H1 (cell line): ENCODE measurements at regions not wholly inside any gene's neighbourhood (a gene's known extent, or its start where the extent isn't known, plus 50 kb on each side); places are given as distances from the start of the nearest gene placed in this dataset.

Source experiments
- CTCF ChIA-PET: fragments of 300-600 bp; sonication (Branson Sonifier 250); formaldehyde crosslinking; loops from one replicate; lab custom pipeline; 2021; ENCODE audit not compliant: partially characterized antibody; lab: Charles Lee
- POLR2A ChIA-PET: fragments of 300-600 bp; sonication (Branson Sonifier 250); formaldehyde crosslinking; loops from one replicate; lab custom pipeline; 2021; ENCODE audit warnings: inconsistent platforms; ENCODE audit not compliant: partially characterized antibody; lab: Charles Lee
- DNase-seq, 2 experiments: peaks; one replicate each; pipeline versions ENCODE4 v3.0.0 to v3.0.0-alpha.2; 2010 to 2022; ENCODE audit warnings: low spot score in 2 of 2, low read depth in 1 of 2, mixed read lengths in 1 of 2
- FAIRE-seq: peaks from 2 replicates; lab custom pipeline; 2011; peaks lifted over from hg19 to GRCh38; lab: Jason Lieb, UNC
- H2AFZ ChIP-seq: 2 replicates; pipeline ENCODE4 v1.8.1; 2012; ENCODE audit warnings: low read length, inconsistent platforms
- H2AK5ac ChIP-seq: 2 replicates; pipeline ENCODE4 v1.6.1; 2013; ENCODE audit warnings: low read depth, low read length
- H2BK120ac ChIP-seq: replicated peaks from 2 replicates; pipeline ENCODE3; 2013; ENCODE audit warnings: low read depth, low read length, inconsistent platforms
- H2BK12ac ChIP-seq: 2 replicates; pipeline ENCODE4 v1.6.1; 2013; ENCODE audit warnings: low read depth, low read length
- H2BK15ac ChIP-seq: 2 replicates; pipeline ENCODE4 v1.6.1; 2013; ENCODE audit warnings: low read length
- H2BK20ac ChIP-seq: 2 replicates; pipeline ENCODE4 v1.6.1; 2013; ENCODE audit warnings: low read length
- H2BK5ac ChIP-seq: 2 replicates; pipeline ENCODE4 v1.6.1; 2013; ENCODE audit warnings: low read depth, low read length
- H3K14ac ChIP-seq: 2 replicates; pipeline ENCODE4 v1.6.1; 2013; ENCODE audit warnings: inconsistent platforms; ENCODE audit not compliant: insufficient read length
- H3K18ac ChIP-seq: 2 replicates; pipeline ENCODE4 v1.6.1; 2013; ENCODE audit warnings: low read length; ENCODE audit errors: extremely low read depth
- H3K23ac ChIP-seq: 2 replicates; pipeline ENCODE4 v1.6.1; 2013; ENCODE audit warnings: inconsistent platforms; ENCODE audit not compliant: insufficient read length
- H3K23me2 ChIP-seq: 2 replicates; pipeline ENCODE4 v1.6.1; 2013; ENCODE audit warnings: low read depth, low read length
- H3K27ac ChIP-seq: 2 replicates; pipeline ENCODE4 v1.6.1; 2011; ENCODE audit warnings: low read depth, low read length, inconsistent platforms
- H3K27me3 ChIP-seq, 4 experiments: replicated peaks in 1 of 4; 1 replicate in 1 of 4; 2 replicates in 3 of 4; pipeline versions ENCODE4 v1.6.1 to v1.8.1; 2011 to 2013; ENCODE audit warnings: low read length in 3 of 4, mild to moderate bottlenecking in 3 of 4, inconsistent platforms in 2 of 4, mixed read lengths in 2 of 4, moderate library complexity in 1 of 4; ENCODE audit not compliant: control insufficient read depth in 3 of 4, insufficient read depth in 3 of 4; ENCODE audit errors: extremely low read depth in 1 of 4
- H3K36me3 ChIP-seq, 4 experiments: 2 replicates each; pipeline versions ENCODE4 v1.6.1 to v1.8.1; 2011 to 2013; ENCODE audit warnings: mild to moderate bottlenecking in 4 of 4, low read length in 3 of 4, moderate library complexity in 2 of 4, control low read depth in 1 of 4, inconsistent platforms in 1 of 4; ENCODE audit not compliant: insufficient read depth in 4 of 4, control insufficient read depth in 2 of 4
- H3K4ac ChIP-seq: replicated peaks from 2 replicates; pipeline ENCODE3; 2013; ENCODE audit warnings: low read length, low read depth, mixed read lengths, inconsistent platforms; ENCODE audit not compliant: insufficient read length
- H3K4me1 ChIP-seq, 4 experiments: replicated peaks in 1 of 4; 1 replicate in 1 of 4; 2 replicates in 3 of 4; pipeline versions ENCODE4 v1.6.1 to v1.8.1; 2011 to 2013; ENCODE audit warnings: low read length in 3 of 4, inconsistent platforms in 2 of 4, mixed read lengths in 1 of 4; ENCODE audit not compliant: insufficient read depth in 4 of 4, control insufficient read depth in 3 of 4
- H3K4me2 ChIP-seq, 2 experiments: 2 replicates each; pipeline versions ENCODE4 v1.6.1 to v1.8.1; 2011 to 2013; ENCODE audit warnings: low read depth in 2 of 2, low read length in 2 of 2, control low read depth in 1 of 2, inconsistent platforms in 1 of 2, mild to moderate bottlenecking in 1 of 2; ENCODE audit not compliant: insufficient read depth in 1 of 2
- H3K4me3 ChIP-seq, 4 experiments: fragments of 200-600, 300-600 bp in 1 of 4; sonication (generic), shearing (Covaris generic), sonication (Bioruptor Twin) in 1 of 4; 2 replicates each; pipeline versions ENCODE4 v1.5.1 to v1.8.1; 2011 to 2016; ENCODE audit warnings: low read length in 4 of 4, low read depth in 3 of 4, control low read depth in 2 of 4, inconsistent platforms in 2 of 4, mild to moderate bottlenecking in 2 of 4, mixed read lengths in 1 of 4, moderate library complexity in 1 of 4; ENCODE audit not compliant: insufficient read depth in 2 of 4; ENCODE audit errors: extremely low read depth in 1 of 4
- H3K56ac ChIP-seq: replicated peaks from 2 replicates; pipeline ENCODE3; 2013; ENCODE audit warnings: low read depth, mild to moderate bottlenecking, mixed read lengths, low read length, inconsistent platforms; ENCODE audit not compliant: insufficient read length
- H3K79me1 ChIP-seq: 2 replicates; pipeline ENCODE4 v1.6.1; 2013; ENCODE audit warnings: low read depth, low read length, control low read depth
- H3K79me2 ChIP-seq, 2 experiments: 2 replicates each; pipeline versions ENCODE4 v1.6.1 to v1.8.1; 2012 to 2013; ENCODE audit warnings: low read length in 2 of 2, mild to moderate bottlenecking in 2 of 2, inconsistent platforms in 1 of 2; ENCODE audit not compliant: insufficient read depth in 2 of 2, control insufficient read depth in 1 of 2
- H3K9ac ChIP-seq, 4 experiments: replicated peaks in 1 of 4; 1 replicate in 1 of 4; 2 replicates in 3 of 4; pipeline versions ENCODE4 v1.6.1 to v1.8.1; 2011 to 2013; ENCODE audit warnings: low read depth in 3 of 4, low read length in 3 of 4, control low read depth in 2 of 4, mild to moderate bottlenecking in 2 of 4, moderate library complexity in 2 of 4, inconsistent platforms in 1 of 4; ENCODE audit errors: extremely low read depth in 1 of 4
- H3K9me3 ChIP-seq, 2 experiments: 2 replicates each; pipeline versions ENCODE4 v1.6.1 to v1.8.1; 2012 to 2013; ENCODE audit warnings: mild to moderate bottlenecking in 2 of 2, moderate library complexity in 2 of 2, control low read depth in 1 of 2, inconsistent platforms in 1 of 2, low read depth in 1 of 2, low read length in 1 of 2, mixed read lengths in 1 of 2; ENCODE audit not compliant: insufficient read depth in 2 of 2
- H4K20me1 ChIP-seq, 2 experiments: replicated peaks in 1 of 2; 2 replicates each; pipeline versions ENCODE3 to v1.8.1; 2011 to 2013; ENCODE audit warnings: inconsistent platforms in 2 of 2, low read length in 2 of 2, mild to moderate bottlenecking in 1 of 2; ENCODE audit not compliant: insufficient read depth in 2 of 2, control insufficient read depth in 1 of 2
- H4K5ac ChIP-seq: 2 replicates; pipeline ENCODE4 v1.6.1; 2013; ENCODE audit warnings: low read length, low read depth, mixed read lengths, inconsistent platforms; ENCODE audit not compliant: insufficient read length
- H4K8ac ChIP-seq: 2 replicates; pipeline ENCODE4 v1.8.0; 2013; ENCODE audit warnings: mild to moderate bottlenecking, moderate library complexity, low read length, inconsistent platforms; ENCODE audit not compliant: insufficient read depth; ENCODE audit errors: extremely low read depth
- H4K91ac ChIP-seq: replicated peaks from 2 replicates; pipeline ENCODE3; 2013; ENCODE audit warnings: low read length, mixed read lengths, inconsistent platforms; ENCODE audit not compliant: insufficient read length
- CREB1 ChIP-seq: IDR thresholded peaks from 2 replicates; pipeline ENCODE4 v1.6.1; 2012; ENCODE audit warnings: inconsistent platforms
- JUN ChIP-seq: IDR thresholded peaks from 2 replicates; pipeline ENCODE4 v1.6.1; 2011; ENCODE audit warnings: low read depth, mild to moderate bottlenecking, improper control_type of control experiment, low read length
- MAFK ChIP-seq: IDR thresholded peaks from 2 replicates; pipeline ENCODE4 v1.6.1; 2012; ENCODE audit warnings: low read depth, mild to moderate bottlenecking, improper control_type of control experiment, low read length
- POLR2AphosphoS5 ChIP-seq: IDR thresholded peaks from 2 replicates; pipeline ENCODE4 v1.6.1; 2011; ENCODE audit warnings: low read depth, low read length
- POU5F1 ChIP-seq: IDR thresholded peaks from 2 replicates; pipeline ENCODE4 v1.6.1; 2011; ENCODE audit warnings: low read depth, mild to moderate bottlenecking, low read length, moderate library complexity
- RAD21 ChIP-seq, 2 experiments: IDR thresholded peaks in 1 of 2; conservative IDR thresholded peaks in 1 of 2; 2 replicates each; pipeline ENCODE4 v1.6.1; 2011; ENCODE audit warnings: low read depth in 2 of 2, low read length in 2 of 2, improper control_type of control experiment in 1 of 2, inconsistent platforms in 1 of 2, mild to moderate bottlenecking in 1 of 2, moderate library complexity in 1 of 2
- RFX5 ChIP-seq: IDR thresholded peaks from 2 replicates; pipeline ENCODE4 v1.6.1; 2011; ENCODE audit warnings: low read depth, low read length, improper control_type of control experiment, borderline replicate concordance
- TBP ChIP-seq: IDR thresholded peaks from 2 replicates; pipeline ENCODE4 v1.6.1; 2011; ENCODE audit warnings: low read depth, low read length, improper control_type of control experiment
- TCF12 ChIP-seq: IDR thresholded peaks from 2 replicates; pipeline ENCODE4 v1.6.1; 2011; ENCODE audit warnings: low read depth, mild to moderate bottlenecking, low read length
- WGBS, 2 experiments: shearing (Covaris generic) in 1 of 2; methylation state at CpG; one replicate each; pipeline versions ENCODE4 v1.1.6 to v1.1.7; 2013 to 2015; ENCODE audit warnings: low lambda C conversion rate in 2 of 2, mixed read lengths in 2 of 2, inconsistent platforms in 1 of 2, low coverage in 1 of 2, missing lambda C conversion rate in 1 of 2; ENCODE audit not compliant: insufficient replicate concordance in 2 of 2, insufficient coverage in 1 of 2, insufficient read length in 1 of 2; ENCODE audit errors: extremely low coverage in 1 of 2, missing lambda C conversion rate in 1 of 2; 5-methylcytosine and 5-hydroxymethylcytosine counted together
- TF ChIP-seq, protein P1 (sequence below): IDR thresholded peaks from 2 replicates; pipeline ENCODE4 v1.6.1; 2012; ENCODE audit warnings: inconsistent platforms

- Histone ChIP-seq H3K27ac (no peak overlapping the region), H3K23me2 (no peaks in the 10 kb centered on the region), H3K56ac (no peak overlapping the region), H3K9me3 (no peaks in the 10 kb centered on the region), H4K20me1 (peaks cover 0 to 3% of the 10 kb centered on the region in 2 experiments), H4K8ac (peak overlapping the region; percentile 12; the same call in 1 of the 2 replicates), H3K4me3 (no peak overlapping the region), H3K27me3 (no peaks in the 10 kb centered on the region), H2AFZ (no peak overlapping the region), H3K23ac (no peak overlapping the region), H4K5ac (no peak overlapping the region), H2BK120ac (no peak overlapping the region), H2BK12ac (no peak overlapping the region), H3K4me1 (no peaks in the 10 kb centered on the region; a peak in 1 of 7 replicates), H3K18ac (no peak overlapping the region), H3K79me1 (no peaks in the 10 kb centered on the region), H3K4me2 (no peak overlapping the region), H3K9ac (no peak overlapping the region), H2BK15ac (no peak overlapping the region), H3K79me2 (no peaks in the 10 kb centered on the region), H4K91ac (no peak overlapping the region), H2AK5ac (no peak overlapping the region), H2BK20ac (no peak overlapping the region), H3K14ac (no peak overlapping the region), H3K4ac (no peak overlapping the region), H2BK5ac (no peak overlapping the region), H3K36me3 (no peaks in the 10 kb centered on the region)
- FAIRE-seq: no peak
- DNase-seq: no peak
- 91% methylated on average over 13 of the region's 13 CpGs; no CpG with 5 or more reads in 1 of the 2 experiments for WGBS, 2 experiments
- ChIA-PET CTCF (interaction anchor here (0.7 to 3.6 kb wide), 11 partner anchors 9 to 105 kb away, joined by 3 to 15 read pairs (median 4); no protein-coding TSS in a partner anchor), POLR2A (no interaction called here)
- no peak for TF ChIP-seq RFX5
- TF ChIP-seq JUN: no peak
- no peak for TF ChIP-seq POU5F1
- TF ChIP-seq, protein P1, sequence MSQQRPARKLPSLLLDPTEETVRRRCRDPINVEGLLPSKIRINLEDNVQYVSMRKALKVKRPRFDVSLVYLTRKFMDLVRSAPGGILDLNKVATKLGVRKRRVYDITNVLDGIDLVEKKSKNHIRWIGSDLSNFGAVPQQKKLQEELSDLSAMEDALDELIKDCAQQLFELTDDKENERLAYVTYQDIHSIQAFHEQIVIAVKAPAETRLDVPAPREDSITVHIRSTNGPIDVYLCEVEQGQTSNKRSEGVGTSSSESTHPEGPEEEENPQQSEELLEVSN: no peak
- TF ChIP-seq RAD21 (IDR thresholded peaks at IDR 0.05 in 1 of 2, conservative IDR thresholded peaks at IDR 0.05 in 1 of 2; ENCODE audit: low read depth in 2 of 2, low read length in 2 of 2): no peak
- TF ChIP-seq TCF12: no peak
- TF ChIP-seq POLR2AphosphoS5: no peak
- no peak for TF ChIP-seq CREB1
- TF ChIP-seq MAFK: peak; percentile 67; the same call in 1 of the 2 replicates
- TF ChIP-seq TBP: no peak
These were observed 52.1 kb upstream of the IQSEC1 start for GRCh38 chr3:13125092-13126015.
